ENCODE measurements at regions not wholly inside any gene's neighbourhood (a gene's known extent, or its start where the extent isn't known, plus 50 kb on each side); places are given as distances from the start of the nearest gene placed in this dataset.
A peak's percentile ranks its signal among the peaks of the same experiment; 100 is the strongest.

- no peaks in the 10 kb centered on the region for H3K36me3 ChIP-seq
- no peaks in the 10 kb centered on the region for H3K27me3 ChIP-seq
- no peak overlapping the region for H3K27ac ChIP-seq
- no peak for ATAC-seq
- no peaks in the 10 kb centered on the region for H3K9me3 ChIP-seq
- TF ChIP-seq, protein P1, sequence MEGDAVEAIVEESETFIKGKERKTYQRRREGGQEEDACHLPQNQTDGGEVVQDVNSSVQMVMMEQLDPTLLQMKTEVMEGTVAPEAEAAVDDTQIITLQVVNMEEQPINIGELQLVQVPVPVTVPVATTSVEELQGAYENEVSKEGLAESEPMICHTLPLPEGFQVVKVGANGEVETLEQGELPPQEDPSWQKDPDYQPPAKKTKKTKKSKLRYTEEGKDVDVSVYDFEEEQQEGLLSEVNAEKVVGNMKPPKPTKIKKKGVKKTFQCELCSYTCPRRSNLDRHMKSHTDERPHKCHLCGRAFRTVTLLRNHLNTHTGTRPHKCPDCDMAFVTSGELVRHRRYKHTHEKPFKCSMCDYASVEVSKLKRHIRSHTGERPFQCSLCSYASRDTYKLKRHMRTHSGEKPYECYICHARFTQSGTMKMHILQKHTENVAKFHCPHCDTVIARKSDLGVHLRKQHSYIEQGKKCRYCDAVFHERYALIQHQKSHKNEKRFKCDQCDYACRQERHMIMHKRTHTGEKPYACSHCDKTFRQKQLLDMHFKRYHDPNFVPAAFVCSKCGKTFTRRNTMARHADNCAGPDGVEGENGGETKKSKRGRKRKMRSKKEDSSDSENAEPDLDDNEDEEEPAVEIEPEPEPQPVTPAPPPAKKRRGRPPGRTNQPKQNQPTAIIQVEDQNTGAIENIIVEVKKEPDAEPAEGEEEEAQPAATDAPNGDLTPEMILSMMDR (IDR thresholded peaks at IDR 0.05) = no peak
- no peak for DNase-seq
- H3K4me1 ChIP-seq = no peaks in the 10 kb centered on the region
- no peak overlapping the region for H3K4me3 ChIP-seq
- intact Hi-C loops (cut with DNase I) = no loop called here
Observed at GRCh38 chr12:86608638-86609037, 352.4 kb upstream of the MGAT4C start.

- no peak overlapping the region for H3K27ac ChIP-seq
- intact Hi-C loops (cut with DNase I) = no loop called here
- no peaks in the 10 kb centered on the region for H3K9me3 ChIP-seq
- H3K36me3 ChIP-seq = no peaks in the 10 kb centered on the region
- ATAC-seq (peak; percentile 29), DNase-seq (peak; percentile 60)
- no peak overlapping the region for H3K4me3 ChIP-seq
- TF ChIP-seq, protein P1 (IDR thresholded peaks at IDR 0.05) = no peak
- no peaks in the 10 kb centered on the region for H3K27me3 ChIP-seq
- no peaks in the 10 kb centered on the region for H3K4me1 ChIP-seq
Observed at GRCh38 chr12:86601550-86602308, 345.5 kb upstream of the MGAT4C start.

- Histone ChIP-seq H3K27ac (no peak overlapping the region), H3K27me3 (no peaks in the 10 kb centered on the region), H3K4me3 (no peak overlapping the region), H3K36me3 (no peaks in the 10 kb centered on the region), H3K9me3 (no peaks in the 10 kb centered on the region), H3K4me1 (no peaks in the 10 kb centered on the region)
- ATAC-seq = peak; percentile 24
- TF ChIP-seq, protein P1 (IDR thresholded peaks at IDR 0.05) = no peak
- intact Hi-C loops (cut with DNase I) = no loop called here
- peak; percentile 53 for DNase-seq
Observed at GRCh38 chr12:86600664-86601231, 344.6 kb upstream of the MGAT4C start.

GRCh38 chr12:86597431-86597830, 341.2 kb upstream of the MGAT4C start:
- ATAC-seq = no peak
- no peak for DNase-seq
- Histone ChIP-seq H3K27me3 (no peaks in the 10 kb centered on the region), H3K27ac (no peak overlapping the region), H3K4me3 (no peak overlapping the region), H3K4me1 (no peaks in the 10 kb centered on the region), H3K9me3 (no peaks in the 10 kb centered on the region), H3K36me3 (no peaks in the 10 kb centered on the region)
- intact Hi-C loops (cut with DNase I) = no loop called here
- TF ChIP-seq, protein P1 (IDR thresholded peaks at IDR 0.05) = no peak

- DNase-seq (no peak), ATAC-seq (no peak)
- Histone ChIP-seq H3K27ac (no peak overlapping the region), H3K36me3 (no peaks in the 10 kb centered on the region), H3K9me3 (no peaks in the 10 kb centered on the region), H3K27me3 (no peaks in the 10 kb centered on the region), H3K4me1 (no peaks in the 10 kb centered on the region), H3K4me3 (no peak overlapping the region)
- TF ChIP-seq, protein P1 (IDR thresholded peaks at IDR 0.05) = no peak
- intact Hi-C loops (cut with DNase I) = no loop called here
Observed at GRCh38 chr12:86590296-86590695, 334.1 kb upstream of the MGAT4C start.

All from upper lobe of right lung (tissue), 1 donor.